H9 (cell line): ENCODE measurements at regions not wholly inside any gene's neighbourhood (a gene's known extent, or its start where the extent isn't known, plus 50 kb on each side); places are given as distances from the start of the nearest gene placed in this dataset.

ENCODE experiments used
- DNase-seq: peaks from one replicate; pipeline ENCODE4 v3.0.0-alpha.2; 2017
- H2AFZ ChIP-seq: one replicate; pipeline ENCODE4 v1.6.1; 2013; ENCODE audit warnings: mild to moderate bottlenecking, low read length, control low read depth, moderate library complexity
- H2AK5ac ChIP-seq: 2 replicates; pipeline ENCODE4 v1.6.1; 2013; ENCODE audit warnings: low read length, control low read depth, mixed read lengths; ENCODE audit not compliant: insufficient read length
- H2BK120ac ChIP-seq: one replicate; pipeline ENCODE4 v1.6.1; 2013; ENCODE audit warnings: low read depth, mild to moderate bottlenecking, low read length, control low read depth, inconsistent platforms; ENCODE audit not compliant: poor library complexity, severe bottlenecking
- H2BK12ac ChIP-seq: 2 replicates; pipeline ENCODE4 v1.6.1; 2013; ENCODE audit warnings: low read length, control low read depth, mixed read lengths, low read depth; ENCODE audit not compliant: insufficient read length
- H2BK15ac ChIP-seq: 2 replicates; pipeline ENCODE4 v1.6.1; 2013; ENCODE audit warnings: low read depth, low read length, control low read depth
- H2BK20ac ChIP-seq: one replicate; pipeline ENCODE4 v1.6.1; 2013; ENCODE audit warnings: low read depth, mild to moderate bottlenecking, low read length, control low read depth, inconsistent platforms; ENCODE audit not compliant: poor library complexity, severe bottlenecking
- H2BK5ac ChIP-seq: 2 replicates; pipeline ENCODE4 v1.6.1; 2013; ENCODE audit warnings: low read length, control low read depth, mixed read lengths; ENCODE audit not compliant: insufficient read length
- H3K14ac ChIP-seq: 2 replicates; pipeline ENCODE4 v1.6.1; 2013; ENCODE audit warnings: low read length, control low read depth; ENCODE audit not compliant: insufficient read depth
- H3K18ac ChIP-seq: 2 replicates; pipeline ENCODE4 v1.6.1; 2013; ENCODE audit warnings: low read depth, mild to moderate bottlenecking, mixed read lengths, low read length, control low read depth; ENCODE audit not compliant: insufficient read length
- H3K23ac ChIP-seq: 2 replicates; pipeline ENCODE4 v1.6.1; 2013; ENCODE audit warnings: low read length, control low read depth, mixed read lengths, low read depth; ENCODE audit not compliant: insufficient read length
- H3K23me2 ChIP-seq: 2 replicates; pipeline ENCODE4 v1.6.1; 2013; ENCODE audit warnings: low read depth, mild to moderate bottlenecking, mixed read lengths, low read length, control low read depth; ENCODE audit not compliant: insufficient read length, poor library complexity, severe bottlenecking
- H3K27ac ChIP-seq: 2 replicates; pipeline ENCODE4 v1.5.1; 2013; ENCODE audit warnings: low read length, control low read depth, mixed read lengths, low read depth; ENCODE audit not compliant: insufficient read length
- H3K27me3 ChIP-seq: 2 replicates; pipeline ENCODE4 v1.6.1; 2013; ENCODE audit warnings: low read length, control low read depth, inconsistent platforms; ENCODE audit not compliant: insufficient read depth
- H3K4ac ChIP-seq: 2 replicates; pipeline ENCODE4 v1.6.1; 2013; ENCODE audit warnings: low read depth, mild to moderate bottlenecking, control low read depth, inconsistent platforms, low read length, moderate library complexity
- H3K4me1 ChIP-seq: 2 replicates; pipeline ENCODE4 v1.6.1; 2013; ENCODE audit warnings: low read length, control low read depth, inconsistent platforms; ENCODE audit not compliant: insufficient read depth
- H3K4me2 ChIP-seq: 2 replicates; pipeline ENCODE4 v1.6.1; 2013; ENCODE audit warnings: low read length, control low read depth, mixed read lengths; ENCODE audit not compliant: insufficient read length, insufficient read depth
- H3K56ac ChIP-seq: 2 replicates; pipeline ENCODE4 v1.6.1; 2013; ENCODE audit warnings: low read depth, mild to moderate bottlenecking, mixed read lengths, low read length, control low read depth; ENCODE audit not compliant: insufficient read length
- H3K79me1 ChIP-seq: 2 replicates; pipeline ENCODE4 v1.6.1; 2013; ENCODE audit warnings: low read depth, mild to moderate bottlenecking, moderate library complexity, low read length, control low read depth, inconsistent platforms; ENCODE audit not compliant: insufficient read depth, poor library complexity, severe bottlenecking
- H3K79me2 ChIP-seq: 2 replicates; pipeline ENCODE4 v1.6.1; 2013; ENCODE audit warnings: low read length, control low read depth, inconsistent platforms; ENCODE audit not compliant: insufficient read depth
- H3K9ac ChIP-seq: 2 replicates; pipeline ENCODE4 v1.6.1; 2013; ENCODE audit warnings: low read length, control low read depth, mixed read lengths; ENCODE audit not compliant: insufficient read length; ENCODE audit errors: extremely low read depth
- H3K9me3 ChIP-seq: one replicate; pipeline ENCODE4 v1.6.1; 2013; ENCODE audit warnings: low read depth, low read length, inconsistent platforms; ENCODE audit not compliant: control insufficient read depth
- H3T11ph ChIP-seq: one replicate; pipeline ENCODE4 v1.6.1; 2013; ENCODE audit warnings: mild to moderate bottlenecking, low read length, control low read depth, inconsistent platforms
- H4K20me1 ChIP-seq: one replicate; pipeline ENCODE4 v1.6.1; 2013; ENCODE audit not compliant: control insufficient read depth, insufficient read length, insufficient read depth
- H4K5ac ChIP-seq: 2 replicates; pipeline ENCODE4 v1.6.1; 2013; ENCODE audit warnings: low read depth, mild to moderate bottlenecking, mixed read lengths, low read length, control low read depth; ENCODE audit not compliant: insufficient read length
- H4K8ac ChIP-seq: replicated peaks from 2 replicates; pipeline ENCODE4 v1.6.1; 2013; ENCODE audit warnings: low read length, control low read depth, mixed read lengths, low read depth; ENCODE audit not compliant: insufficient read length
- H4K91ac ChIP-seq: 2 replicates; pipeline ENCODE4 v1.6.1; 2013; ENCODE audit warnings: low read depth, mild to moderate bottlenecking, moderate library complexity, mixed read lengths, low read length, control low read depth; ENCODE audit not compliant: insufficient read length
- H3K27ac Mint-ChIP-seq, 3 experiments: 2 replicates in 2 of 3; 3 replicates in 1 of 3; pipeline ENCODE4 v1.8.0; 2020 to 2021; ENCODE audit warnings: mixed read lengths in 3 of 3, mild to moderate bottlenecking in 1 of 3, moderate library complexity in 1 of 3
- H3K27me3 Mint-ChIP-seq: 2 replicates; pipeline ENCODE4 v1.8.0; 2021; ENCODE audit warnings: low read depth, mild to moderate bottlenecking, moderate library complexity, mixed read lengths
- H3K36me3 Mint-ChIP-seq, 3 experiments: 2 replicates in 2 of 3; 3 replicates in 1 of 3; pipeline ENCODE4 v1.8.0; 2020 to 2021; ENCODE audit warnings: low read depth in 3 of 3, mixed read lengths in 3 of 3; ENCODE audit not compliant: insufficient read depth in 1 of 3
- H3K4me1 Mint-ChIP-seq, 2 experiments: 2 replicates each; pipeline ENCODE4 v1.8.0; 2020; ENCODE audit warnings: mixed read lengths in 2 of 2
- H3K4me3 Mint-ChIP-seq, 2 experiments: 2 replicates in 1 of 2; 3 replicates in 1 of 2; pipeline ENCODE4 v1.8.0; 2020 to 2021; ENCODE audit warnings: mild to moderate bottlenecking in 2 of 2, mixed read lengths in 2 of 2, moderate library complexity in 1 of 2
- H3K9me3 Mint-ChIP-seq, 2 experiments: 2 replicates in 1 of 2; 3 replicates in 1 of 2; pipeline ENCODE4 v1.8.0; 2020; ENCODE audit warnings: mild to moderate bottlenecking in 2 of 2, mixed read lengths in 2 of 2, moderate library complexity in 1 of 2
- WGBS: extraction: QIAGEN DNeasy Blood & Tissue Kit; methylation state at CpG from one replicate; pipeline ENCODE4 v1.1.7; 2013; ENCODE audit warnings: missing lambda C conversion rate, low lambda C conversion rate, mixed read lengths; ENCODE audit not compliant: insufficient read length; ENCODE audit errors: extremely low coverage; 5-methylcytosine and 5-hydroxymethylcytosine counted together
- TF ChIP-seq, protein P1 (sequence below): fragments of 200-600 bp; sonication (generic); conservative IDR thresholded peaks from 3 replicates; pipeline ENCODE4 v1.8.0; 2021; ENCODE audit warnings: antibody characterized with exemption, mild to moderate bottlenecking

DNA sequence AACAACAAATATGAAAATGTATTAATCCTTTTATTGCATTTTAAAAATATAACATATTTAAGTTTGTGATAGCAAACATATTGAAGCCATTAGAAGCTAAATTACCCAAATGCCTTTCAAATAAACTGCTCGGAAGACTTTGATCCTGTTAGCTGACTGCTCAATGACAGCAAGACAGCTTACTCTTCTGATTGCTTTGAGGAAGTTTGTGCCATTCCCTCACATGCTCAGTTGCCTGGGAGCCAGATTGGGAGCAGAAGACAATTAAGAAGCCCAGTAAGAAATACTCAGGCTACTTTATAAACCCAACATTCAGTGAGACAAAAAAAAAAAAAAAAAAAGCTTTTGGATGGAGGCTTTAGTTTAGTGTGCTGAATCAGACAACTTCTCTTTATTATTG is 407.1 kb upstream of the SOX11 start:
- Histone ChIP-seq H3K4me1 (no peaks in the 10 kb centered on the region), H3K4ac (no peak overlapping the region), H2BK120ac (no peak overlapping the region), H4K8ac (no peak overlapping the region), H3K27ac (no peak overlapping the region), H4K5ac (no peak overlapping the region), H3K14ac (no peak overlapping the region), H3K56ac (no peak overlapping the region), H3K79me2 (no peaks in the 10 kb centered on the region), H4K20me1 (no peaks in the 10 kb centered on the region), H3K79me1 (no peaks in the 10 kb centered on the region), H3K4me2 (no peak overlapping the region), H3K9ac (no peak overlapping the region), H3T11ph (no peak overlapping the region), H4K91ac (no peak overlapping the region), H3K27me3 (no peaks in the 10 kb centered on the region), H2BK12ac (no peak overlapping the region), H3K18ac (no peak overlapping the region), H2BK5ac (no peak overlapping the region), H2BK20ac (no peak overlapping the region), H2AFZ (no peak overlapping the region), H3K9me3 (no peaks in the 10 kb centered on the region), H3K23ac (no peak overlapping the region), H2AK5ac (no peak overlapping the region), H2BK15ac (no peak overlapping the region), H3K23me2 (no peaks in the 10 kb centered on the region)
- H3K27ac Mint-ChIP-seq, result no peak overlapping the region
- no peak overlapping the region for H3K4me3 Mint-ChIP-seq
- H3K4me1 Mint-ChIP-seq, result no peaks in the 10 kb centered on the region
- H3K9me3 Mint-ChIP-seq, result no peaks in the 10 kb centered on the region
- no CpG with 5 or more reads among the region's 1 CpG for WGBS
- no peaks in the 10 kb centered on the region for H3K36me3 Mint-ChIP-seq
- DNase-seq, result no peak
- peaks cover 2% of the 10 kb centered on the region; the same call in 1 of the 2 replicates for H3K27me3 Mint-ChIP-seq
- TF ChIP-seq, protein P1, sequence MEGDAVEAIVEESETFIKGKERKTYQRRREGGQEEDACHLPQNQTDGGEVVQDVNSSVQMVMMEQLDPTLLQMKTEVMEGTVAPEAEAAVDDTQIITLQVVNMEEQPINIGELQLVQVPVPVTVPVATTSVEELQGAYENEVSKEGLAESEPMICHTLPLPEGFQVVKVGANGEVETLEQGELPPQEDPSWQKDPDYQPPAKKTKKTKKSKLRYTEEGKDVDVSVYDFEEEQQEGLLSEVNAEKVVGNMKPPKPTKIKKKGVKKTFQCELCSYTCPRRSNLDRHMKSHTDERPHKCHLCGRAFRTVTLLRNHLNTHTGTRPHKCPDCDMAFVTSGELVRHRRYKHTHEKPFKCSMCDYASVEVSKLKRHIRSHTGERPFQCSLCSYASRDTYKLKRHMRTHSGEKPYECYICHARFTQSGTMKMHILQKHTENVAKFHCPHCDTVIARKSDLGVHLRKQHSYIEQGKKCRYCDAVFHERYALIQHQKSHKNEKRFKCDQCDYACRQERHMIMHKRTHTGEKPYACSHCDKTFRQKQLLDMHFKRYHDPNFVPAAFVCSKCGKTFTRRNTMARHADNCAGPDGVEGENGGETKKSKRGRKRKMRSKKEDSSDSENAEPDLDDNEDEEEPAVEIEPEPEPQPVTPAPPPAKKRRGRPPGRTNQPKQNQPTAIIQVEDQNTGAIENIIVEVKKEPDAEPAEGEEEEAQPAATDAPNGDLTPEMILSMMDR, result no peak
